ENCODE measurements at regions not wholly inside any gene's neighbourhood (a gene's known extent, or its start where the extent isn't known, plus 50 kb on each side); places are given as distances from the start of the nearest gene placed in this dataset.
"Not testable (repeated sequence)": the region's sequence is repeated elsewhere in the genome, so short reads cannot be mapped to it uniquely, and the experiment has no call there.

GRCh38 chr7:17440025-17440784, 141.8 kb downstream of the AHR start:
- not testable (repeated sequence) for DNase-seq (ENCODE audit: low spot score)

DNA sequence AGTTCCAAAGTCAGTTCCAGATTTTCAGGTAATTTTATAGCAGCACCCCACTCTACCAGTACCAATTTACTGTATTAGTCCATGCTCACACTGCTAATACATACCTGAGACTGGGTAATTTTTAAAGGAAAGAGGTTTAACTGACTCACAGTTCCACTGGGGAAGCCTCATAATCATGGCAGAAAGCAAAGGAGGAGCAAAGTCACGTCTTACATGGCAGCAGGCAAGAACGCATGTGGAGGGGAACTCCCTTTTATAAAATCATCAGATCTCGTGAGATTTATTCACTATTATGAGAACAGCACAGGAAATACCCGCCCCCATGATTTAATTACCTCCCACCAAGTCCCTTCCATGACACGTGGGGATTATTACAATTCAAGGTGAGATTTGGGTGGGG, 142.4 kb downstream of the AHR start:
- DNase-seq (ENCODE audit: low spot score), result no peak

- DNase-seq (ENCODE audit: low spot score), result no peak
Measured at GRCh38 chr7:17441557-17441956, 143.1 kb downstream of the AHR start.

GRCh38 chr7:17444151-17444550, 145.7 kb downstream of the AHR start:
- no peak for DNase-seq (ENCODE audit: low spot score)

DNA sequence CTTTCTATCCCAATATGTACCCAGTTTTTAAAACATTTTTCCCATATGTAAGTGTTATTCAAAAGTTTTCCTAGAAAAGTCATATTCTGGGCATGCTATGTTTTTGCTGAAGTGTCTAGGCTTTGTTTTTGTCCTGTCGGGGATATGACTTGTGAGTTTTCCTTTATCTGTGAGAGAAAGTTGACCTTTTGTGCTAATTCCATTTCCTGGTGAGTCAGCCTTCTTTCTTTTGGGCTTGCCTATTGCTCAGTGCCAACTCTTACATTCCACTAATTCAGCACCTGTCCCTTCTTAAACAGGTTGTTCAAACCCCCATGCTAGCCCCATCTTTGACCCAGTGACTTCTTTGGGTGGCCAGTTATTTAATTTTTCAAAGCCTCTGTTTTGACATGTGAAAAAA, 146.2 kb downstream of the AHR start:
- peak; percentile 83 for DNase-seq (ENCODE audit: low spot score)

DNA sequence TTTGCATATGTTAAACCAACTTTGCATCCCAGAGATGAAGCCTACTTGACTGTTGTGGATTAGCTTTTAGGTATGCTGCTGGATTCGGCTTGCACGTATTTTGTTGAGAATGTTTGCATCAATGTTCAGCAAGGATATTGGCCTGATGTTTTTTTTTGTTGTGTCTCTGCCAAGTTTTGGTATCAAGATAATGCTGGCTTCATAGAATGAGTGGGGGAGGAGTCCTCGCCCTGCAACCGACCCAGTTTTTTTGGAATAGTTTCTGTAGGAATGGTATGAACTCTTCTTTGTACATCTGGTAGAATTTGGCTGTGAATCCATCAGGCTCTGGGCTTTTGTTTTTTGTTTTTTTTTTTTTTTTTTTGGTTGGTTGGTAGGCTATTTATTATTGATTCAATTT, 147.9 kb downstream of the AHR start:
- DNase-seq (ENCODE audit: low spot score), result no peak

- DNase-seq (ENCODE audit: low spot score), result no peak
Measured at GRCh38 chr7:17447728-17448478, 149.5 kb downstream of the AHR start.

GRCh38 chr7:17448479-17449423, 150.3 kb downstream of the AHR start:
- no peak for DNase-seq (ENCODE audit: low spot score)

DNA sequence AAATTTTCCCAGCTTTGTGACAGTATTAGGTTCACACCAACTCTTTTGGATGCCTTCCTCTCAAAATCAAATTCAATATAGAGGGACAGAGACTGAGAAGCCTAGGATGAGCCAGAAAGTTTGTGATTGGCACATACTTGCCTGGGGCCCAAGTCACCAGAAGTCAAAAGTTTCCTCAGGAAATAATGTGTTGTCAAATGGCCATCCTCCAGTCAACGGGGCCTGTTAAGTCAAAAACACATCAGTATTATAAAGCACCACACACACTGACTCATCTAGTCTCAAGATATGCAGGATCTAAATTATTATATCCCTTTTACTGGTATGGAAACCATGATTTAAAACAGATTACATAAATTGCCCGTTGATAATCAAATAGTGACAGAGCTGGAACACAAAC, 158.1 kb downstream of the AHR start:
- peak; percentile 36 for DNase-seq (ENCODE audit: low spot score)

DNA sequence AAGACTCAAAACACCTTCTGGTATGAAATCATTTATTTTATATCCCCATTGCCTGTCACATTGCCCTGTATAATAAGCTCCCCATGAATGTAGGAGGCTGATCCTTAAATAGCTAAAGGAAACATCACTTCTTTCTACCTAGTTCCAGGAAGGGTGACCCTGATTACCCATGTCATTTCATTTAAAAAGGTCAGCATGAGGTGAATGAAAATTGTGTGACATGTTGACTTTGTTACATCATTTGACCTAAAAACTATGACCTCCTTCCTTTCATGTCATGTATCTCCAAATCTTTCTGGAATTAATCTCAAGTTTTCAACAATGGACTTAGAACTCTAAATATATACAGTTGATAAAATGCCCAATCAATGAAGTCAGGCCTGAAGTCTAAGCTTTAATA, 161.5 kb downstream of the AHR start:
- DNase-seq (ENCODE audit: low spot score), result no peak

- no peak for DNase-seq (ENCODE audit: low spot score)
Measured at GRCh38 chr7:17460665-17461064, 162.2 kb downstream of the AHR start.

GRCh38 chr7:17462131-17462631, 163.7 kb downstream of the AHR start:
- no peak for DNase-seq (ENCODE audit: low spot score)

DNA sequence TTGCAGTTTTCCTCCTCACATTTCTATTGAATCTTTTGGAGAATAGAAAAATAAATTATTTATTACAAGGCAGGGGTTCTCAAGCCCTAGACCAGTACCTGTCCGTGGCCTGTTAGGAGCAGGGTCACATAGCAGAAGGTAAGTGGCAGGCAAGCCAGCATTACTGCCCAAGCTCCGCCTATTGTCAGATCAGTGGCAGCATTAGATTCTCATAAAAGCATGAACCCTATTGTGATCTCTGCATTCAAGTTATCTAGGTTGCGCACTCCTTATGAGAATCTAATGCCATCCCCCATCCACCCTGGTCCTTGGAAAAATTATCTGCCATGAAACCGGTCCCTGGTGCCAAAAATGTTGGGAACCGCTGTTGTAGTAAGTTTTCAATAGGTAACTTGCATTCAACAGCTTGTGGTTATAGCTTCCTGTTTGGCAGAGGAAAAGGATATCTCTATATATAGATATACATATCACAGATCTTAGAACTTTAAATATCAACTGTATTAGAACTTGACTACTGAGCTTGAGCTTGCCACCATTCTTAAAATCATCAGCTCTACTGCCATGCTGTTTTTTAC, 165.1 kb downstream of the AHR start:
- DNase-seq (ENCODE audit: low spot score), result peak; percentile 8

DNA sequence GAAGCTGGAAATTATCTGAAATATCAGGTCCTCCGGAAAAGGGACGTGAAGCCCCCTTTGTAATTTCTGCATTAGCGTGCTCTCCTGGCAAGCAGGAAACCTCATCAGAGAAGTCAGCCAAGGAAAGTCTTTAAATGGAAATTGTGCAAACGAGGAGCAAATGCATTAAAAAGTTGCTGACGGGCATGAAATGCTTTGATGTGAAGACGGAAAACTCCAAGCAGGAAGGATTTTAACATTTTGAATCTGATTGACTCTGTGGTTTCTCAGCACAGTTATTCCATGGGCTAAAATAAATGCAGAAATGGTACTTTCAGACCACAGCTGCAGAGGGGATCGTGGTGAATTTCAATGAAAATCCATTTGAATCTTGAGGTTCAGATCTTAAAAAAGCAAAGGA, 167.8 kb downstream of the AHR start:
- no peak for DNase-seq (ENCODE audit: low spot score)

DNA sequence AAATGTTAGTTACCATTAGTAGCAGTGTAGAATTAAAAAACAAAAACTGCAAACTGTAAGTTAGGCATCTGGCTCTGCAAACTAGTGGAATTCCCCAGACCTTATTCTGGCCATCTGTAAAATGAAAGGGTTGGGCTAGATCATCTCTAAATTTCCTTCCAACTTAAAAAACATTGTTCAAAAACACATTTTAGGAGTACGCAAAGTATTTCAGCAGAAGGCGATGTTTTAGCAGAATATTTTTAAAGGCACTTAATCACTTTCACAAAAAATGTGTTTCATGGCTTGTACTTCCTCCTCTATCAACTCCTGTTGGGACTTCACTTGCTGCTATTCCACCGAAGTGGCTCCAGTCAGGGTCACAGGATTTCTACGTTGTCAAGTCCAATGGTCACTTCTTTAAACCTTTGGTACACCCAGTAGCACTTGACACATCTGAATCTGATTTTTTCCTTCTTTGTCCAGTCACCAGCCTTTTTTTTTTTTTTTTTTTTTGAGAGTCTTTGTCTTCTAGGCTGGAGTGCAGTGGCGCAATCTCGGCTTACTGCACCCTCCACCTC, 169.0 kb downstream of the AHR start:
- DNase-seq (ENCODE audit: low spot score), result no peak

GRCh38 chr7:17471325-17471724, 172.9 kb downstream of the AHR start:
- DNase-seq (ENCODE audit: low spot score), result no peak

DNA sequence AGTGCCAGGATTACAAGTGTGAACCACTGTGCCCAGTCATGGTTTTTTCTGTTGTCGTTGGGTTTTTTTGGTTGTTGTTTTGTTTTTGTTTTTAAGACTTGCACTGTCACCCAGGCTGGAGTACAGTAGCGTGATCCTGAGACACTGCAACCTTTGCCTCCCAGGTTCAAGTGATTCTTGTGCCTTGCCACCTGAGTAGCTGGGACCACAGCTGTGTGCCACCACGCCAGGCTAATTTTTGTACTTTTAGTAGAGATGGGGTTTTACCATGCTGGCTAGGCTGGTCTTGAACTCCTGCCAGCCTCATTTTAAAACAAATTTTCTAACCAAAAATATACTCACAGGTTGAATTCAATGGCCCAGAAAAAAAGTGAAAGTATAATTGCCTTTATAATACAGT, 174.1 kb downstream of the AHR start:
- no peak for DNase-seq (ENCODE audit: low spot score)

GRCh38 chr7:17472939-17473338, 174.5 kb downstream of the AHR start:
- DNase-seq (ENCODE audit: low spot score), result no peak

DNA sequence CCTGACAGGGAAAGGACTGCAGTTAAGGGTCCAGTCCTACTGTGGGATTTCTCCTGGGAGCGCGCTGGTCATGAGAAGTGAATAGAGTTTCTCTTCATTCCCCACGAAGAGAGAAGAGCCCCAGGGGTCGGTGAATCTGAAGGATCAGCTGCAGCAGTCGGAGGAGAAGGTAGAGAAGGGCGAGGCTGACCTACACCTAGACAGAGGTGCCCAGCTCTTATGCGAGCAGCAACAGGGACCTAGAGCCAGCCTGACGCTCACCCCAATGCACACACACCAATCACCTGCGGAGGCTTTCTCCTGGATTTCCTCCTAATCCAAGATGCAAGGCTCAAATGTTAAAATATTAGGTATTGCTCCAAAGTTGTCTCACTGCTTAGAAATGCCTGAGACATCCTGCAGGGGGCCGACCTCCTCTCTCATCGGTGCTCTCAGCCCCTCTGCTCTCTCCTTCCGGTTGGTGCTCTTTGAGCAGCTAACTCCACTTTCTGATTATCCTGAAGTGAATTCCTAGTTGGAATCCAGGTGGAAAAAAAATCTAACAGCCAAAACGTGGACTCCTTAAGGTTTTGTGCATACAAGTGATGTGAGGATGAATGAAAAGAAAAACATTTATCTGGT, 176.4 kb downstream of the AHR start:
- DNase-seq (ENCODE audit: low spot score), result no peak

DNA sequence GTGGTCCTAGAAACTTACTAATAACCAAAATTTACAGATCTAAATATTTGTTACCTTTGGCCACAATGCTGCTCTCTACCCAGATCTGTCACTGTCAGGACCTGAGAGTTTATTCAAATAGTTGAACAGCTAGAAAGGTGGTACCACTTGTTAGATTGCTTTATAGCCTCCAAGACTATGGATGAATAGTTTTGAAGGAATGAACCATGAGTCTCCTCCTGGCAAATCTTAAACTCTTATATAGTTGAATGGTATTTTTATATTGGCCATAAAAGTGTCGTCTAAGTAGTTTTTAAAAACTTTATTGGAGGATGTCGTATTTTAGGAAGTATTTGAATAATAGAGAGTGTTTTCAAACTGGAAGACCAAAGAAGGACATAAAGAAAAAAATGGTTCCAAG, 178.7 kb downstream of the AHR start:
- no peak for DNase-seq (ENCODE audit: low spot score)

DNA sequence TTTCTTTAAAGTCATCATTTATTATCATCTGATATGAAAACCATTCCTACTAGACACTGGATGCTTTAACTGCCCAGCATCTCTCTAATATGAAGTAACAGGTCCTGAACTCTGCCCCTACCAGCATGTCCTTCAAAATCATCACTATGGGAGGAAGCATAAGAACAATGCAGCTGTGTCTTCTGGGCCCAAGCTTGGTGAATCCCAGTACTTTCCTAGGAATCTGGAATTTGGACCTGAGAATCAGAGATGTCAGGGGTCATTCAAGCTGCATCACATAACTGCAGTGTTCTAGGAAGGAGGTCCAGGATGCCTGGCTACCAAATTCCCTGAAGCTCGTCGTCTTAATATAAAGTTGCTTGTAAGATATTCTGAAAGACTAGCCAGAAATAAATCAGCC, 182.7 kb downstream of the AHR start:
- no peak for DNase-seq (ENCODE audit: low spot score)
